GM19035 (cell line): ENCODE measurements at regions not wholly inside any gene's neighbourhood (a gene's known extent, or its start where the extent isn't known, plus 50 kb on each side); places are given as distances from the start of the nearest gene placed in this dataset.

Source experiments
- ATAC-seq: cut with Tn5 transposase; IDR thresholded peaks from one replicate; pipeline ENCODE4 v1.9.1; 2021; ENCODE audit not compliant: unreplicated experiment

DNA sequence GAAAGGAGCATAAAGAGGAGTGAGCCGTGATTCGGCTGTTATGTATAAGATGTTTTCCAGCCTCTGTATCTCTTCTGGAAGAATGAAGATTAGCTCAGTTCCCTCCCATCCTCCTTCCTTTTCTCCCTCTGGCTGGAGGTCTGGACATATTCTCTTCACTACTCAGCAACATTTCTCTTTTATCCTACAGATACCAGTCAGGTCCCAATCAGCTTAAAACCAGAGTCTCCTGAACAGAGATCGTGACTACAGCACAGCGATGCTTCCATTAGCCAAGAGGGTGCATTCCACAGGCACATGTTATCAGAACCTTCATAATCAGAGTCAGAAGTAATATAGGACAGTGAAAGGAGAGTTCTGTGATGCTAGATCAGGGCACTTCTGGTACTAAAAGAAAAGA, 133.9 kb upstream of the SOX4 start:
- no peak for ATAC-seq

DNA sequence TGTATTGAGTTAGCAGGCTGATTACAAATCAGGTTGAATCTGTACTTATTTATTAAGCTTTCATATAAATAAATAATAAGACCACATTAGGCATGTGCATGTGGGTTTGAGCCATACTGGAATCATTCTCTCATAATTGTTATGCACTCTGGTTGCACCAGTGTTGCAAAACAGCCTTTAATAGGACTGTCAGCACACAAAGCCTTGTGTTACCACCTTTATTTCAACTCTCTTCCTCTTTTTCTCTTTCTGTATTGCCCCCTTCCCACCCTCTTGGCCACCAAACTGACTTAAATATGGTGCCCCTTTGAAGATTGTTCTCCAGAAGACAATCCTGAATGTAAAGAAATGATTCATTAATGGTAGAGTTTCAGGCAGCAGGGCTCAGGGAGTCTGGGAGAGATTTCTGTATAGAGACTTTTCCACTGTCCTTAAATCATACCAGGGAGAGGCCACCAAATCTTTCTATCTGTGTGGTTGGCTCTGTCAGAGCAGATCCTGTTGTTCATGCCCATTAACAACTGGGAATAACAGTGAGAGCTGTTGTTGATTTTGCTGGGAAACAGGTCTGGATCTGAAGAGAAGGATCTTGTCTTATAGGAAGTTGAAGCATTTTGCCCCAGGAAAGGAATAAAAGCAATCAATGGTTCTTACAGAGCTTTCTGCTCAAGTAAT, 131.6 kb upstream of the SOX4 start:
- ATAC-seq, result no peak

DNA sequence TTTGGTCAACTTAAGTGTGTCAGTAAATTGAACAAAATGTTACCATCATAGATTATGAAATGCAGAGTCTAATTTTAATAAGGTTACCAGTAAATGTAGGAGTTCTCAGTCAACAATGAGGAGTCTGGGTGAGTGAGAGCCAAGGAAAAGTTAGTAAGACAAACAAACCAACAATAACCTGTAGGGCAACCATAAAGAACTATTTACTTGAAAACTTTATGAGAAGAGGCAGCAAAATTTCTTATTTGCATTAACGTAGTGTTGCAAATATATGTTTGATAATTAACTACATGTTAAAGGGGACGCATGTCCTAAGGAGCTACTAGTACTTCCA, 131.1 kb upstream of the SOX4 start:
- no peak for ATAC-seq

DNA sequence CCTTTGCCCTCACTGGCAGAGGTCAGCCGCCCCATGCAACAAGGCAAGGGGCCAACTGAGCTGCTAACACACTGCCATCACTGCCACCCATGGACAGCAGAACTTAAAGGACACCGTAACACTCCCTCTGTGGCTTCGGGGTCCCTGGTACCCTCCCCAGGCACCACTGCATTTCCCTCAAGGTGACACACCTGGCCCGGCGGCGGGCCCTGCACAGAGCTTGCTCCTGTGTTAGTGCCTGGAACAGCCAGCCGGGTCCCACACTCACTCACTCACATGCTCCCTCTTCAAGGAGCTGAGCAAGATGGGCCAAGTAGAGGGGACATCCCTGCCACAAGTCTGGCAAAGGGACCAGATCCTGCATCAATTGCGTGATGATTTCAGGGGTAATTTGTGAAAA, 126.5 kb upstream of the SOX4 start:
- ATAC-seq, result no peak

DNA sequence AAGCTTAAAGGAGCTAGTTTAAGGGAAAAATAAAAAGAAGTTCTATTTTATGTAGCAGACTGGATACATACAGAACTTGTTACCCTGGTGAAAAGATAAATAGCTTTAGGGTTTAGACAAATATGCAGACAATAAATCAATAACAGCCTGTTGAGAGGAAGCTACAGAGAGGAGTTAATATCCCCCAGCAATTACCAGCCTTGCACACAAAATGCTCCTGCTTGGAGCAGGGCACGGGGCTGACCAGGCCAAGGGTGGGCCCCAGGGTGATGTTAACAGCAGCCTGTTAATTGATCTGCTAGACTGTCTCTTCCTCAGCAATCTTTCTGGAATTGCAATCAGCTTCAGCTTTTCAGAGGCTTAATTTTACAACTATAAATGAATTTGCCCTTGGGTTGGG, 125.1 kb upstream of the SOX4 start:
- ATAC-seq, result no peak

DNA sequence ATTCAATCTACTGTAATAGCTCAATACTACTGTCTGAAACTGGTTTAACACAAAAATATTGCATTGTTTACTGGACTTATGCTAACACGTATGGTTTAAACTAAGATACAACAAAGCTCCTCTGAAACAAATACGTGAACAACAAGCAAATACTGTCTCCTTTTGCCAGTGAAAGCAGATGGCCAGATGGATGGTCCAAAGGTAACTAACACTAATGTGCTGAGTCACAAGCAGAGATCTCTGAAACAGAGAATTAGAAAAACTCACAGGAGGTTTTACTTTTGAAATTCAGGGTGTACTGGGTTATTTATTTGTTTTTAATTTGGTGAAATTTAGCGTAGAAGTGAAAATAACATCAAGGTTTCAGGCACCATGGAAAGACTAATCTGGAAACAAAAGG, 124.3 kb upstream of the SOX4 start:
- ATAC-seq, result no peak

DNA sequence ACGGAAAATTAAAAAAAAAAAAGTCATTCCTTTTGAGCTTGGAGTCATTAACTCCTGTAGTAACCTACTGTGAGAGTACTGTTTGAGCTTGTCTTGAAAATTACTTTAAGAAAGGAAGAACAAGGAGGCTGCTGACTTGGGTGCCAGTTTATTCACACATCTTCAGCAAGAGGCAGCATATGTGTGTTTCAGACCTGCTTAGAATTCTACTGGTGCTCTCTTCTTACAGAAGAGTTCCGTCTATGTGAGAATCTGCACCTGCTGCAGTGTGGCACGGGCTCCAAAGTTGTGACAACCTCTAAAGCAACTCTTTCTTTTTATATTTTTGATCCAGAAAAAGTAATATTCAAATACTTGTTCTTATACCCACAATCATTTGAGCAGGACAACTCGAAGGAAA, 117.4 kb upstream of the SOX4 start:
- ATAC-seq, result no peak

DNA sequence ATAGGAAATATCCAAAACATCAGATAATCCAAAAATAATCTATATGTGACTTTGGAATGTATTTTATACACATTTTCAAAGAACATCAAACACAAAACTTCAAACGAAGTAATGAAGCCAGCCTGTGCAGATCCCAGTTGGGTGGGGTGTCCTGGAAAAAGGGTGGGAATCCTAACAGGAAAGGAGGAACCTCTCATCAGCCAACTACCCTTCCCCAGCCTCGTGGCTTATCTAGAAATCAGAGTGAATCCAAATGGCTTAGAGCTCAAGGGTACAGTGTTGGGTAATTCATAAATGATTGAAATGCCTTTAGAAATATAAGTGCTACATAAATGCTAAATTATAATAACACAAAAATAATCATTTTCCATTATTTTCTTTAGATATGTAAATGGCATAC, 115.1 kb upstream of the SOX4 start:
- ATAC-seq, result no peak

DNA sequence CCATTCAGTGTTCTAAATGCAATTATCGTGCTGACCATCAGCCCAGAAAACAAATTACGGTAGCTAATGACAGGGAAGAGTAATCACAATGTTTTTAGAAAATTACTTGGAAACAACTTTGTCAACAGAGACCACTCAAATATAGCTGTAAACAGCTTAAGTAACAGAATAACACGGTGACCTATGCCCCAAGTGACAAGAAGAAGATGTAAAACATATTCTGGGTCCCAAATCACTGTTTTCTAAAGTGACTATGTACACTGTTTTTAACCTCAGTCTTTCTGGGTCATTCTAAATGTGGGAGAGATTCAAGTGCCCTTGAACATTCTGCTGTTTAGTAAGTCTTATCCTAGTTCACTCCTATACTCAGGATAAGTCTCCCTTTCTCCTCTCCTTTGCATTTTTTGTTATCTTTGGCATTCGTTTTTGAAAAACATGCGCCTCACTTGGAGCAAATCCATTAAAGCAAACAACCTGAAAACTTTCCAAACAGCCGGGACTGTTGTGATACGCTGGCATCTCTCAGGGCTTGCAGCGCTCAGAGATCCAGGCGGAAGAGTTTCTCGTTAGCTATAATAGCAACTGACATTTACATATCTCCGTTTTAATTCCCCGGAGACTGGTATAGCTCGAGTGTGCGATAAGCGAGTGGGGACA, 114.5 kb upstream of the SOX4 start:
- no peak for ATAC-seq

DNA sequence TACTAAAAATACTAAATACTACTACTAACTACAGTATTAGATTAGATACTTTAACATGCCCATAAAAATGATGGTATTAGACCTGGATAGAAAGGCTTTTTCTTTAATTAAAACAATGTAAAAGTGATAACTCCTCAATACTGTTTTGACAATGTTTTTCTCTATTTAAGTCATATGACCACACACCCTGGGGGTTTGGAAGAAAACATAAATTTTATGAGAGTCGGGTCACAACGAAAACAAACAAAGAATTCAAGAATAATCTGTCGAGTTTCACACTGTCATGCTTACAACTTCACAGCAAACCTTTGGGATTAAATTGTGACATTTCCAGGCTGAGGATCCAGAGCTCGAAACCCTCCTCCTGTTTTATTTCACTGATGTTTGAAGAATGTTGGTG, 107.4 kb upstream of the SOX4 start:
- ATAC-seq, result no peak

DNA sequence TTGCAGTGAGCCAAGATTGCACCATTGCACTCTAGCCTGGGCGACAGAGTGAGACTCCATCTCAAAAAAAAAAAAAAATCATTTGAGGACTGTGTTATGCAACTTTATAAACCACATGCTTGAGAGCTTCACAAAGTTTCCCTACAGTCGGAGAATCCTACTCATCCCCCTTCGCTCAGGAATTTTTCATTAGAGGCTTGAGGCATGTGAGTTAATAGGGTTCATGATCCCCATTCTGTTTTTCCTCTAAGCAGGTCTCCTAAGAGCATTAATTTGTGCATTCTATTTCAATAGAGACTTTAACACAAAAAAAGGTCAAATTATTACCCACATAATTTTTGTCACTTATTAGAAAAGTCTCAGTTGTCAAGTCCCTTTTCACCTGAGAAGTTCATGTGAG, 103.7 kb upstream of the SOX4 start:
- ATAC-seq, result no peak

DNA sequence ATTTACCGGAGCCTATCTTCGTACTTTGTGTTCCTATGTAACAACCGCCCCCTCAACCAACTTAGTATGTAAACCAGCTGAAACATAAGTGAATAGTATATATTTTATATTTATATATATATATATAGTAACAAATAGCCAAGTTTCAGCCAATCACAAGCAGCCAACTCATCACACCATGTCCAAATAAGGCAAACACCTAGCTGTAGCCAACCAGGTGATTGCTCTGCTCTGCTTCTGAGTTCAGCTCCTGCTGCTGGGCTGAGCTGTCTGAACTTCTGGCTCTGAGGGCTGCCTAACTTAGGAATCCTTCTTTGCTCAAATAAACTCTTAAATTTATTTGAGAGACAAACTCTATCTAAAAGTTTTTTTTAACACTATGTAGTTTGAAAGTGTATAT, 101.6 kb upstream of the SOX4 start:
- ATAC-seq, result no peak

DNA sequence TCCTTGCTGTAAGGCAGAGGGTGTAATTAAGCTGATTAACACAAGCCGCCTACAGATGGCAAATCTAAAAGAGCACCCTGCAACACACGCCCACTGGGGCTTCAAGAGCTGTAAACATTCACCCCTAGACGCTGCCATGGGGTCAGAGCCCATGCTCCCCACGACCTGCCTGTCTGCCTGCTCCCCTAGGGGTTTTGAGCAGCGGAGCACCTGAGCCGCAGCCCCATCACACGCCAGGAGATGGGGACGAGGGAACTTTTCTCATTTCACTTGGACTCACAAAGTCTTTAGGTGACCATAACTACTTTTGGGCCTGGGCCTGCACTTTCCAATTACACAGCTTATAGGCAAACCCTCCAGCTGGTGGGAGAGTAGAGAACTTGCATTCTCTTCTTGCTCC, 99.0 kb upstream of the SOX4 start:
- no peak for ATAC-seq

DNA sequence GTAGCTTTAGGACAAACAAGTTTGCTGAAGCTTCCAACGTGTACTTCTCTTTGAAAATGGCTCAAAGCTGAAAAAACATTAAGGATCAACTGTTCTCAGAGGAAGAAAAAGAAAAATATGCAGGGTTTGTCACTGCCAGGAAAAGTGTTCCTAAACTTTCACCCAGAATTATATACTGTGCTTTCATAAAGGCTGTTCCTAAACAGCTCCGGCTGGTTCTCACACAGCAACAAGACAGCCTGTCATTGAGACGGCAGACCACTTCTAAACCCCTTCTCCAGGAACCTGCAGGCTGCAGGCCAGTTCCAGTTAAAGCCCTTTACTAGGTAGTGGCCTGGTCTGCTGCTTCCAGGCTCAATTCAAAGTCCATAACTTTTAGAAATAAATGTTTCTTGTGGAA, 97.4 kb upstream of the SOX4 start:
- no peak for ATAC-seq

DNA sequence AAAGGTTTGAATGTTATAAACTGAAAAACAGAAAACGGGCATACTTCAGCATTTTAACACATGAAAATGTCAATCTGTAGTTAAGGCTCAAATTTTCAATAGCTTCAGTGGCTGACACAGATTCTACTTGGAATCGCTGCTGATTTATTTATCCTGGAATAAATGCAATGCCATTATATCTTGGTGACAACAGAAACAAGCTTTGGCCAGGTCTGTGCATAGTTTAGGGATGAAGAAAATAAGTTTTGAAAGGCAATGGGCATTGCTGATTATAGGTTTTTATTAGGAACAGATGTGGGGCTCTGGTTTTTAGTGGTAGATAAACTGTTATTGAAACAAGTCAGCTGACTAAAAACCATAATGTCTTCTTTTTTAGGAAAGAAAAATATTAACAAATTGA, 96.8 kb upstream of the SOX4 start:
- no peak for ATAC-seq

DNA sequence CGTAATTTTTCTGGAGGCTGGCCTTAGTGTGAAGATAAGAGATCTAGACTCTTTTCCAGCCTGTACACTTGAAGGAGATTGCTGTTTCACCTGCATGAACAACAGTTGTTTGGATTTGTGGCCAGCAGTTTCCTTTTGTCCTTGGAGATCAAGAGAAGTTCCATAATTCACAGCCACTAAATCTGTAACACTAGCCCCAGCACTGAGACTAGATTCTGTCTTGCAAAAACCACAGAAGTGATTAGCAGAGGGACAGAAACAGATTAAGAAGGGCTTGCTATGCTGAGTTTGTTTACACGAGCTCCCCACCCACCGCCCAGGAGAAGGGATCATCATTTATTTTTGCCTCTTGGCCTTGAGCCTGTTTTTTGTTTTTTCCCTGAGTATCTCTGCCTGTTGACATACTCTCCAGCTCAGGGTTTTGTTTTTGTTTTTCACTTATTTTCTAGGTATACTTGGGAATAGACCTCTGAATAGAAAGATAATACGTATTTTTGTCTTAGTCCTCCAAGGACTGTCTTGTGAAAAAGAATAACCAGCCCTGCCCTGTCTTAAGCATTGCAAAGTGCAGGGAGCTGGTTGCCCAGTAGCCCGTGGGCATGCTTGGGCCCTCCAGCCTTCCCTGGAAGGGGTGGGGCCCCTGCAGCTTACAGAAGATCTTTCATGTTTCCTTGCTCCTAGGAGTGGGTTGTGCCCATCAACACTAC, 93.1 kb upstream of the SOX4 start:
- ATAC-seq, result no peak

DNA sequence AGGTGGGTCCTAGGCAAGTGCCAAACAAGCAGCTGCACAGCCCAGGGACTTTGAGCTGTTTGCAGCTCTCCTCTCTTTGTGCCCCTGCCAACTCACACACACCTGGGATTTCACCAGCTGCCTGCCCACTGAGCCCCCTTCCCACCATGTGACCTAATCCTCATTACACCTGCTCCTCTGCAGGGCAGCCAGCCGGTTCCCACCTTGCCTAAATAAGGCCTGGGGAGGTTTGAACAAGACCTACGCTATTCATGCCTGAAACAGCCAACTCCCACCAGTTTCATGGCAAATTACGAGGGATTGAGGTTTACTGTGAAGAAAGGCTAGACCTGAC, 92.6 kb upstream of the SOX4 start:
- no peak for ATAC-seq

DNA sequence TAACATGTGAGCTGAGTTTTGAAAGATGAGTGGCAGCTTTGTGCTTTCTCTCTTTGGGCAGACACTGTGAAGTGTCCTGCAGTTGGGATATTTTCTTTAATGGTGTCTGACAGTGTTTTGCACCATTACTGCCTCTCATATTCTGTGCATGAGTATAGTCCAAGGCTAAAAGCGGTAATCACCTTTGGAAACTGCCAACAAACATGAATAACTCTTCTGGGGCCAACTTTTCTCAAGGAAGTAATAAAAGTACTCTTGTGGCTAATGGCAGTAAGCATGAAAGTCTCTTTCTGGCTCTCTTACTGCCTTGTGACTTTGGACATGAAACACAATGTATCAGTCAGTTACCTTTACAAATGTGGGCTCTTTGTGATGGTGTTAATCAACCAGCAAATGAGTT, 91.7 kb upstream of the SOX4 start:
- ATAC-seq, result no peak

DNA sequence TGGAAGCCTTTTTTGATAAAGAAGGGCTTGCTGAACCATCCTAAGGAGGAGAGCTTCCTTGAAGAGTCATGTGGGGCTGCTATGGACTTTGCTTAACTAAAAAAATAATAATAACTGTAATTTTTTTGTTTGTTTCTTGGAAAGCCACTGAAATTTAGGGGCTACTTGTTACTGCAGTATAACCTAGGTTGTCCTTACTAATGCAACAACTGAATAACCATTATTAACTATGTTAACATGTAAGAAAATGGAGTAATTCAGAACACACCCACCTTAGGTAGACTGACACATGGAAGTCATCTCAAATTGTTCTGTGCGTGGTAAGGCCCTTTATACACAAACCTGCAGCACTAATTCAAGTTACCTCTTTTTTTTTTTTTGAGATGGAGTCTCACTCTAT, 90.9 kb upstream of the SOX4 start:
- ATAC-seq, result no peak

DNA sequence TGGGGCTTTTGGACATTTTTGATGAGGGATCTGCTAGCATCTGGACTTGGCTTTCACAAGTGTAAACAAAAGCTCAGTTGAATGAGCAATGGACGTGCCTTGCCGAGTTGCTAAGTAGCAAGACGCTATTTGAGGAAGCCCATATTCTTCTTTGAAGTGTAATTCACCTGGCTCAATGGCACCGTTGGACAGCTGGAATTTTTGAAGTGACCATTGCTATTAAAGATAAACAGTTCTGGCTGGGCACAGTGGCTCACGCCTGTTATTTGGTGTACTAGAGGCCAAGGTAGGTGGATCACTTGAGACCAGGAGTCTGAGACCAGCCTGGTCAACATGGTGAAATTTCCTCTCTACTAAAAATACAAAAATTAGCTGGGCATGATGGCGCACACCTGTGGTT, 88.8 kb upstream of the SOX4 start:
- ATAC-seq, result no peak

DNA sequence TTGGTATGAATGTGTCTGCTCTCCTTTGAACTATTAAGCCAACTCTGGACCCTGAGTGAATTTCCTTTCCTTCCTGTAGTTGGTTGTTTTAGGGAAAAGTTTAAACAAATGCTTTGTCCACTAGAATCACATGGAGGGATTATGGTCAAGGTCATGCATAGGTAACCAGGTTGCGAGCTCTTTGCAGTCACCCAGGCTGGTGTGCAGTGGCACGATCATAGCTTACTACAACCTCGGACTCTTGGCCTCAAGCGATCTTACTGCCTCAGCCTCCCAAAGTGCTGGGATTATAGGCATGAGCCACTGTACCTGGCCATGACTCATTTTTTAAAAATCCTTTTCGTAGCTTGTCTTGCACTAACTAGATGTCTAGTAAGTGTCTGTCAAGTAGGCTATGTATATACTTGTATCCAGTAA, 88.0 kb upstream of the SOX4 start:
- ATAC-seq, result no peak

DNA sequence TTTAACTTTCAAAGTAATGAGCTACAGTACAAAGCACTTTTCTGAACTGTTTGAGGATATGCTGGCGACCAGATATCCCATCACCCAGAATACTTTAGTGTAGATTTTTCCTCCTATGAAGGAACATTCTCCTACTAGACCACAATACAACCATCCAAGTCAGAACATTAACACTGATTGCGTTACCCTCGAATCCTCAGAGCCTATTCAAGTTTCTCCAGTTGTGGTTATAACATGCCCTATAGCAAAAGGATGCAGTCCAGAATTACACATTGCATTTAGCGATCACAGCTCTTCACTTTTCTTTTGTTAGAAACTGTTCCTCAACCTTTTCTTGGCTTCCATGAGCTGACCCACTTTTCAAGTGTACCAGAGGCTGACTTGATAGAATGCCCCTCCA, 87.4 kb upstream of the SOX4 start:
- no peak for ATAC-seq

DNA sequence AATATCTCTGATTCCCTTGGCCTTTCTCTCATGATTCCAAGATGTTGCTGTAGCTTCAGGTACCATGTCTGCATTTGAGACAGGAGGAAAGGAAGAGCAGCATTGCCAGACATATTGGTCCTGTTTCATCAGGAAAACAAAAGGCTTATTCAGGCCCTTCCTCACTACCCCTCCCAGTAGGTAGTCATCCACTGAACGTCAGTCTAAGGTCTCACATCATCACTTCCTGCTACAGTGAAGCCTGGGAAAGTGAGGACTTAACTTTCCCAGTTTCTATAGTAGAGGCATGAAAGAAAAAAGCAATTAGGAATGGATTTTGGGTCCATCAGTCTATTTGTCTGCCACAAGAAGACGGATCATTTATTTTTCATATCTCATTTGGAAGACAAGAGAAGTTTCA, 85.7 kb upstream of the SOX4 start:
- no peak for ATAC-seq
